Keratinocyte (primary cell): ENCODE measurements at regions not wholly inside any gene's neighbourhood (a gene's known extent, or its start where the extent isn't known, plus 50 kb on each side); places are given as distances from the start of the nearest gene placed in this dataset.

Source experiments
- CTCF ChIP-seq, 3 experiments: IDR thresholded peaks in 1 of 3; conservative IDR thresholded peaks in 1 of 3; optimal IDR thresholded peaks in 1 of 3; 2 replicates in 2 of 3; 3 replicates in 1 of 3; pipeline versions ENCODE3 to v1.5.1; 2011; ENCODE audit warnings: low read length in 3 of 3, mild to moderate bottlenecking in 3 of 3, moderate library complexity in 2 of 3, control low read depth in 1 of 3, inconsistent platforms in 1 of 3; ENCODE audit not compliant: insufficient read depth in 2 of 3; ENCODE audit errors: extremely low read depth in 1 of 3
- EZH2 ChIP-seq: IDR thresholded peaks from one replicate; pipeline ENCODE4 v1.6.1; 2012; ENCODE audit warnings: inconsistent platforms, mild to moderate bottlenecking, low read length, moderate library complexity

GRCh38 chr4:164695650-164696049, 58.3 kb upstream of the SMIM31 start:
- TF ChIP-seq CTCF (optimal IDR thresholded peaks at IDR 0.05 in 1 of 3, IDR thresholded peaks at IDR 0.05 in 1 of 3, conservative IDR thresholded peaks at IDR 0.05 in 1 of 3; ENCODE audit: extremely low read depth in 1 of 3, insufficient read depth in 2 of 3, low read length in 3 of 3) (no peak), EZH2 (no peak)
